GM19238 (cell line): ENCODE measurements at regions not wholly inside any gene's neighbourhood (a gene's known extent, or its start where the extent isn't known, plus 50 kb on each side); places are given as distances from the start of the nearest gene placed in this dataset.
"Not testable (repeated sequence)": the region's sequence is repeated elsewhere in the genome, so short reads cannot be mapped to it uniquely, and the experiment has no call there.

ENCODE experiments used
- DNase-seq: peaks from one replicate; pipeline ENCODE4 v3.0.0; 2011; ENCODE audit warnings: low spot score; ENCODE audit not compliant: insufficient read length

DNA sequence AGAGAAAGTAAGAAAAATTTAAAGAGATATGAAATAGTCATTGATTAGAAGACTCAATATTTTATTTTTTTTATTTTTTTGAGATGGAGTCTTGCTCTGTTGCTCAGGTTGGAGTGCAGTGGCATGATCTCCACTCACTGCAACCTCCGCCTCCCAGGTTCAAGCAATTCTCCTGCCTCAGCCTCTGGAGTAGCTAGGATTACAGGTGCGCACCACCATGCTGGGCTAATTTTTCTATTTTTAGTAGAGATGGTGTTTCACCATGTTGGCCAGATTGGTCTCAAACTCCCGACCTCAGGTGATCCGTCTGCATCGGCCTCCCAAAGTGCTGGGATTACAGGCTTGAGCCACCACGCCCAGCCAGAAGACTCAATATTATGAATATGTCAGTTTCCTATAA is 672.6 kb downstream of the UQCRFS1 start:
- DNase-seq: not testable (repeated sequence)

DNA sequence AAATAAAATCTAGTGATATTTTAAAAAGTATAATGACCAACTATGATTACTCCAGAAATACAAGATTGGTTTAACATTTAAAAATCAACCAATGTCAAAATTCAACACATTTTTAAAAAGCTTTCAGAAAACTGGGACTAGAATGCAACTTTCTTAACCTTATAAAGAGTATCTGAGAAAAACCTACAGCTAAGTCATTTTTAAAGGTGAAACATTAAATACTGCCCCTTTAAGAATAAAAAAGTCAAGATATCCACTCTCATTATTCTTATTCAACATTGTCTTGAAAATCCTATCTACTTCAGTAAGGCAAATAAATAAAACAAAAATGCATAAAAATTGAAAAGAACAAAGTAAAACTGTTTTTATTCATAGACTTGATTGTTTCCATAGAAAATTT is 673.2 kb downstream of the UQCRFS1 start:
- no peak for DNase-seq

GRCh38 chr19:28538579-28538978 is 674.4 kb downstream of the UQCRFS1 start:
- not testable (repeated sequence) for DNase-seq

DNA sequence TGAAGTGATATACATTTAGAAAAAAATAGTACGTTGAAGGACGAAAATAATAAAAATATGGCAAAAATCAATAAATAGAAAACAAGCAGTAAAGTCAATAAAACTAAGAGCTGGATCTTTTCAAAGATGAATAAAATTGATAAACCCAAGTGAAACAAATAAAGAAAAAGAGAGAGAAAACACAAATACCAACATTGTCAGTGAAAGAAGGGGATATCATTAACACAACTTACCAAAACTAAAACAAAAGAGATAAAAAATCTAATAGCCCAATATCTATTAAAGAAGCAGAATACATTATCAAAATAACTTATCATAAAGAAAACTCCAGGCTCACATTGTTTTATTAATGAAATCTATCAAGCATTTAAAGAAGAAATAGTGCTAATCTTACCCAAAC is 675.1 kb downstream of the UQCRFS1 start:
- DNase-seq: no peak

DNA sequence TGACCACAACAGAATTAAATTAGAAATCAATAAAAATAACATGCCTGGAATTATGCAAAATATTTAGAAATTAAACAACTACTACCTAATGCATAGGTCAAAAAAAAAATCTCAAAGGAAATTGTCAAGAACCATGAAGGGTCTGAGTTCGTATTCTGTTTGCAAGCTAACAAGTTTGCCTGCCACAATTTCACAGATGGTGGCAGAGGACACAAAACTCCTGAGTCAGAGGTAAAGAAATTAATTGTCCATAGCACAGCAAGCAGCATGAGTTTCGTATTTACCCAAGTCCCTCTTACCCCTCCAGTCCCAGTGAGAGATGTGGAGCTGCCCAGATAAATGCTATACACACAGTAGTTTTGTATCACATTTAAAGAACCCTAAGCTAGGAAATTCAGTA is 675.9 kb downstream of the UQCRFS1 start:
- no peak for DNase-seq

DNA sequence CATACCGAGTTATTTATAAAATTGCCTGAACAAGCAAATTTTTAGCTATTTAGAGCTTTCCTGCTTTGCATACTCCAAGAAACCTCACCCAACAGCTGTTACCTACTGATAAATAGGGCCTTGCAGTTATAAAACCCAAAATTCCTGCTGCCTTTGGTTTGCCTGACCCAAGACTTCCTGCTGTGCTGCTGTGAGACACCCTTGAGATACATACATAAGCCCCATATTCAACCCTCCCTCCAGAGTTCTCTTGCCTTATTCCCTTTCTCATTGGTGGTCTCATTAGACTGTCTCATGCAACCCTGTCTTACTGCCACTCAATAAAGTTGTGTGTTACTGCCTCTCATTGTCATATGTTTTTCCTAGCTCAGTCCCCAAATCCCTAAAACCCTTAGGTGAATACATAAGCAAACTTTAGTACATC is 677.6 kb downstream of the UQCRFS1 start:
- no peak for DNase-seq

DNA sequence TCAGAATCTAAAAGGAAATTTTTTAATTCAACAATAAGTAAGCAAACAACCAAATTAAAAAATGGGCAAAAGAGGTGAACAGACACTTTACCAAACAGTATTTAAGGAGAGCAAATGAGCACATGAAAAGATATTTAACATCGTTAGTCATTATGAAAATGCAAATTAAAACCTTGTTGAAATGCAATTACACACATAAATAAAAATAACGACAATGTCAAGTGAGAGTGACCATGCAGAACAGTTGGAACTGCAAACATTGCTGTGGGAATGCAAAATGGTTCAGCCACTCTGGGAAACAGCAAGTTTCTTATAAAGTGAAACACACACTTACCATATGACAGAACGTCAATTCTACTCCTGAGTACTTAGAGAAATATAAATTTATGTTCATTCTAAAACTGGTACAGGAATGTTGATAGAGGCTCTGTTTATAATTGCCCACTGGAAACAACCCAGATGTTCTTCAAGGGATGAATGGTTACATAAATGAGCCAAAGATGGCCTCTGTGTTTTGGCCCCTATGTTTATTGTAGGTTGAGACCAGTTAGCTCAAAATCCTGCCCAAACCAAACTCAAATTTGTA is 678.1 kb downstream of the UQCRFS1 start:
- no peak for DNase-seq

DNA sequence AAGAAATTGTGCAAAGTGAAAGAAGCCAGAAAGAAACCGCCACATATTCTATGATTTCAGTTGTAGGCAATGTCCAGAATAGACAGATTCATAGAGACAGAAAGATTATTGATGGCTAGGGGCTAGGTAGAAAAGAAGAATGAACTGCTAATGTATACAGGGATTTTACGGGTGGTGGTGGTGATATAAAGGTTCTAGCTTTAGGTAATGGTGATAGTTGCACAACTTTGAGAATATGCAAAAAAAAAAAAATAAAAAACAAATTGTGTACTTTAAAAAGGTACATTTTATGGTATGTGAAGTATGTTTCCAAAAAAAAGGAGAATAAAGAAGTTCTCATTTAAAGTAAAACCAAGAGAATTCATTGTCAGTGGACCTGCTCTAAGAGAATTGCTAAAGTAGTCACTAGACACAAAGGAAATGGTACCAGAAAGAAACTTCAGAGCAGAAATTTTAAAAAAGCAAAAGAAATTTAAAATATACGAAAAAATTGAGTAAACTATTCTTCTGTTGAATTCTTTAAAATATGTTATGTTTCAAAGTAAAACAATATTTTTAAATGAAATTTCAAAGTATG is 680.1 kb downstream of the UQCRFS1 start:
- no peak for DNase-seq

- DNase-seq: no peak
Measured at GRCh38 chr19:28531979-28532378, 681.0 kb downstream of the UQCRFS1 start.

GRCh38 chr19:28530406-28531035 is 682.4 kb downstream of the UQCRFS1 start:
- no peak for DNase-seq

DNA sequence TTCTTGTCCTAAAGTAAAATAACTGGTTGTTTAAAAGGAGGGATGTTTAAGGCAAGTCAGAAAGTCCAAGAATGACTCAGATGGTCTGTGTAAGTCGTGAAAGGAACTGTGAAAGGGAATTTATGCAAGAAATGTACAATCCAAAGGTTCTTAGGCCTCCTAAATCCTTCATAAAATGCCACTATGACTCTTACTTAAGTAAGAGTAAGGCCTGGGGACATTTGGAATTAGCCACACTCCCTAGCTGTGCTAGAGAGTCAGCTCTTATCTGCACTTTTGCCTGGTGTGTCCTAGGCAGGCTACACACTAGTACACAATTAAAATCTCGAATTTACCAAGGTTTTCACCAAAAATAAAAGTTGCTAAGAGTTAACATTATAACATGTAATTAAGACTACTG is 686.9 kb downstream of the UQCRFS1 start:
- no peak for DNase-seq

DNA sequence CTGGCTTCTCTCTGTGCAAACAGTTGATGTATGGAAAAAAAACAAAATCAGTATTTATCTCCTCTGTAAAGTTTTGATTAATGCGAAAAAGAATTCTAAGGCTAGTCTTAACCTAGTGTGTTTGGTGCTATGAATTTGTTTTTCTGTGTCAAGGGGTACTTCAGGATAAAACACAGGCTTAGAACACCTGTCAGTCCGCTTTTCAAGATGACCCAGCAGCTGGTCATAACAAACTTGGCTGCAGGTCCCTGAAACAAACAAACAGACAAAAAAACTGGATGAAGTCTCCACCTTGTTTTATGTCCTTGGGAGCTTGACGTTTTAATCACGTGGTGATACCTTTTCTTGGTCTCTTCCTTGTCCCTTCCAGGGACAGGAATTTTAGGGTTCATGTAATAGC is 689.3 kb downstream of the UQCRFS1 start:
- DNase-seq: no peak

GRCh38 chr19:28522545-28522922 is 690.4 kb downstream of the UQCRFS1 start:
- no peak for DNase-seq

- no peak for DNase-seq
Measured at GRCh38 chr19:28521614-28522544, 691.1 kb downstream of the UQCRFS1 start.

GRCh38 chr19:28520998-28521568 is 691.9 kb downstream of the UQCRFS1 start:
- no peak for DNase-seq

DNA sequence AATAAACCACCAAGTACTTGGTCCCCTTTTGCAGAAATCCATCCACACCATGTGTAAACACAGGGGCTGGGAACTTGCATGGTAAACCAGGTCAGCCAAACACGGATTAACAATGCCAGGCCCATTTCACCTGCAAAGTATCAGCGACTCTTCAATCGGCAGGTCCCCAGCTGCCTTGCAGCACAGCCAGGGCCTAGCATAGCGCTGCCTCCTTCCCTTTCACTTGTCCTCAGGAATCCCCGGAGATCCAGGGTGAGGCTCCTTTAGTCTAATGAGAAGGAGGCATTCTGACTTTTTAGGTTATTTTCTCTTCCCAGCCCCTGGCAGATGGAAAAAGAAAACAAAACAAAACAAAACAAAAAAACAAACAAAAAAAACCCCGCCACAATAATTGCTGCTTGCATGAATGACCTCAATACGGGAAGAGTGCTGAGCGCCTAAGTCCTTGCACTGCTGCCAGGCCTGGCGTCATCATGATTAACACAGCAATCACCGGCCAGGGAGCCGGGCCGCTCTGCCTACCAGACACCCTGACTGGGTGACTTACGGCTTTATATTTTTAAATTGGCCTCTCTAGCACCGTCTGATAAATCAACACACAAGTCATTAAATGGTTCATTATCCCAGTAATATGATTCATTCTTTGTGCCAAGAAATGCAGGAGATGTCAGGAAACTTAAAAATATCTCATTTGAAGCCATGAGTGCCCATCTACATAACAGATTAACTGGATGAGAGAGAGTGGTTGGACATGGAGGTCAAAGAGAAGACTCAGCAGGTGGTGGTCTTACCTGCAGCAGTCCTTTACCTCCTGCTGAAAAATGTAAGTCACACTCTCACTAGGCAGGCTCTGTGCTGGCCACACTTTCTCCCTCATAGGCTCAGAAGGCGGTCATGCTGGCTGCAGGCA is 692.7 kb downstream of the UQCRFS1 start:
- DNase-seq: no peak

DNA sequence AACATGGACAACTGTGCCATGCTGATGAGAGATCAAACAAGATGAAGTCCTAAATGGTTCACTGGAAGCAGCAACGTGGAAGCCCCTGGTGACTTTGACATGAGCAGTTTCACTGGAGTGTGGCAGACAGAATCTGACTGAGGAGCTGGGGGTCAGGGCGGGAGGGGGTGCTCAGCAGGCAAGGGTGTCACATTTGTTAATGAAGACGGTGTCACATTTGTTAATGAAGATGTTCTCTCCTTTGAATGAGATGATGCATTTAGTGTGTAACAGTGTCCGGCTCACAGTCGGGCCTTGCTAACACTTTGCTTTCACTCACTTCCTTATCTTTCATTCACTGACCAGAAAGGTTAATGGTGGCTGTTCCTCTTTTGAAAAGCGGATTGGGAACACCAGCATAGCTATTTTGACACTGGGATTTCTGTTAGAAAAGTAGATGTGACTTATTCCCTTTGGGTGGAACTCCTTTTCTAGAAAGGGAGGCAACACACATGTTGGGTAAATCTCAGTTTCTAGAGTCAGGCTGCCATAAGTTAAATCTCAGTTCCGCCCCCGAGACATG is 693.7 kb downstream of the UQCRFS1 start:
- DNase-seq: no peak

DNA sequence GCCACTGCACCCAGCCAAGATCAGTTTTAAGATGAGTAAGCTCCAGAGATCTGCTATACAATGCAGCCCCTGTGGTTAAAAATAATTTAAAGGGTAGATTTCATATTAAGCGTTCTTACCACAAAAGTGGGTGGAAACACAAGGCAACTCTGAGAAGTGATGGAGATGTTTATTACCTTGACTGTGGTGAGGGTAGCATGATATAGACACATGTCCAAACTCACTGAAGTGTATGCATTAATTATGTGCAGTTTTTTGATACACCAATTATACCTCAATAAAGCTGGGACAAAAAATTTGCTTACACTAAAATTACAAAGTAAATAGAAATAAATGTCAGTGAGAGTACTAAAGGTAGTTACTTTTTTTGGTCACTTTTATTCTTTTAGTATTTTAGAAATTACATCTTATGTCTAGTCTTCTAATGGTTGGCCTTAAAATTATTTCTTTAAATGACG is 696.5 kb downstream of the UQCRFS1 start:
- DNase-seq: no peak

DNA sequence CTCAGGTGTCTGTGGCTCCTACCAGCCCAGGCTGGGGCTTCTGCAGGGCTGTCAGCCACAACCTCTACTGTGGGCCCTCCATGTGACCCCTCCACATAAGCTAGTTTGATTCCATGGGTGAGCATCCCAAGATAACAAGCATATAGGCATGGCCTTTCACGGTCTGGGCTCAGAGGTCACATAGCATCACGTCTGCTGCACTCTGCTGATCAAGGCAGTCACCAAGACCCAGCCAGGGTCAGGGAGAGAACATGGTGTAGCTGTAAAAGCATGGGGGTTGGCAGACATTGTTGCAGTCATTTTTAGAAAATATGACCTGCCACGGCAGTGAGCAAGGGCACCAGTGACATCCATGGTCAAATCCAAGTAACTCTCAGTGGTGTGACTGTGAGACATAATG is 698.8 kb downstream of the UQCRFS1 start:
- no peak for DNase-seq

- no peak for DNase-seq
Measured at GRCh38 chr19:28511655-28512054, 701.3 kb downstream of the UQCRFS1 start.
